Osteocyte (in vitro differentiated cells): ENCODE measurements at regions not wholly inside any gene's neighbourhood (a gene's known extent, or its start where the extent isn't known, plus 50 kb on each side); places are given as distances from the start of the nearest gene placed in this dataset.

ENCODE experiments used
- DNase-seq: peaks from one replicate; pipeline ENCODE4 v3.0.0; 2021; ENCODE audit warnings: mixed read lengths; ENCODE audit not compliant: unreplicated experiment; ENCODE audit errors: extremely low spot score
- H3K27ac Mint-ChIP-seq: one replicate; pipeline ENCODE4 v1.8.0; 2021; ENCODE audit warnings: mild to moderate bottlenecking, mixed read lengths; ENCODE audit not compliant: unreplicated experiment
- H3K27me3 Mint-ChIP-seq: one replicate; pipeline ENCODE4 v1.8.0; 2021; ENCODE audit warnings: mixed read lengths; ENCODE audit not compliant: unreplicated experiment
- H3K36me3 Mint-ChIP-seq: one replicate; pipeline ENCODE4 v1.8.0; 2021; ENCODE audit warnings: mixed read lengths; ENCODE audit not compliant: unreplicated experiment
- H3K4me1 Mint-ChIP-seq: one replicate; pipeline ENCODE4 v1.8.0; 2021; ENCODE audit warnings: mixed read lengths; ENCODE audit not compliant: unreplicated experiment
- H3K4me3 Mint-ChIP-seq: one replicate; pipeline ENCODE4 v1.8.0; 2021; ENCODE audit warnings: mild to moderate bottlenecking, moderate library complexity, mixed read lengths; ENCODE audit not compliant: unreplicated experiment
- H3K9me3 Mint-ChIP-seq: one replicate; pipeline ENCODE4 v1.8.0; 2021; ENCODE audit warnings: mixed read lengths; ENCODE audit not compliant: unreplicated experiment
- CTCF ChIP-seq: fragments of 200-600 bp; sonication (generic); IDR thresholded peaks from 2 replicates; pipeline ENCODE4 v1.5.0; 2021; ENCODE audit warnings: antibody characterized with exemption, mild to moderate bottlenecking, moderate library complexity

- Mint-ChIP-seq H3K27ac (no peak overlapping the region), H3K36me3 (no peaks in the 10 kb centered on the region), H3K27me3 (no peaks in the 10 kb centered on the region), H3K4me1 (no peaks in the 10 kb centered on the region), H3K9me3 (no peaks in the 10 kb centered on the region), H3K4me3 (no peak overlapping the region)
- no peak for TF ChIP-seq CTCF
- DNase-seq: no peak
Measured at GRCh38 chr5:99694884-99695283, 766.1 kb upstream of the CHD1 start.

- DNase-seq: no peak
- no peak for TF ChIP-seq CTCF
- Mint-ChIP-seq H3K4me3 (no peak overlapping the region), H3K9me3 (peaks cover 4% of the 10 kb centered on the region), H3K27me3 (no peaks in the 10 kb centered on the region), H3K36me3 (no peaks in the 10 kb centered on the region), H3K4me1 (no peaks in the 10 kb centered on the region), H3K27ac (no peak overlapping the region)
Measured at GRCh38 chr5:99686538-99686937, 757.7 kb upstream of the CHD1 start.

GRCh38 chr5:99675974-99676373 is 747.2 kb upstream of the CHD1 start:
- no peaks in the 10 kb centered on the region for H3K36me3 Mint-ChIP-seq

GRCh38 chr5:99674101-99674500 is 745.3 kb upstream of the CHD1 start:
- Mint-ChIP-seq H3K36me3 (no peaks in the 10 kb centered on the region), H3K9me3 (no peaks in the 10 kb centered on the region), H3K4me3 (no peak overlapping the region), H3K27ac (no peak overlapping the region), H3K4me1 (no peaks in the 10 kb centered on the region), H3K27me3 (peaks cover 5% of the 10 kb centered on the region)
- DNase-seq: no peak
- no peak for TF ChIP-seq CTCF

More at GRCh38 chr5:99675974-99676373, 747.2 kb upstream of the CHD1 start:
- H3K9me3 Mint-ChIP-seq: no peaks in the 10 kb centered on the region
- no peak overlapping the region for H3K4me3 Mint-ChIP-seq
- no peaks in the 10 kb centered on the region for H3K4me1 Mint-ChIP-seq
- H3K27ac Mint-ChIP-seq: no peak overlapping the region
- peaks cover 5% of the 10 kb centered on the region for H3K27me3 Mint-ChIP-seq
- TF ChIP-seq CTCF: no peak
- DNase-seq: no peak

GRCh38 chr5:99664972-99665371 is 736.2 kb upstream of the CHD1 start:
- no peaks in the 10 kb centered on the region for H3K4me1 Mint-ChIP-seq
- no peaks in the 10 kb centered on the region for H3K27me3 Mint-ChIP-seq
- no peak for TF ChIP-seq CTCF
- no peaks in the 10 kb centered on the region for H3K9me3 Mint-ChIP-seq
- H3K27ac Mint-ChIP-seq: no peak overlapping the region
- H3K4me3 Mint-ChIP-seq: no peak overlapping the region
- no peak for DNase-seq
- H3K36me3 Mint-ChIP-seq: no peaks in the 10 kb centered on the region
